Heart right ventricle (tissue), 16 donors: ENCODE measurements at regions not wholly inside any gene's neighbourhood (a gene's known extent, or its start where the extent isn't known, plus 50 kb on each side); places are given as distances from the start of the nearest gene placed in this dataset.

Source experiments
- ATAC-seq, 8 donors: fragments of 200-7000 bp; cut with Tn5 transposase; one replicate each; pipeline ENCODE4 v1.9.1; 2020; ENCODE audit warnings: mild to moderate bottlenecking in 8 of 8, moderate library complexity in 8 of 8, moderate number of reproducible peaks in 1 of 8
- DNase-seq, 2 donors: peaks; one replicate each; pipeline ENCODE4 v3.0.0-alpha.2; 2020
- H3K27ac ChIP-seq, 10 donors: fragments of 200-600 bp; sonication (generic) in 2 of 10; one replicate each; pipeline versions ENCODE4 v1.5.0 to v1.8.0; 2020 to 2022; ENCODE audit warnings: mild to moderate bottlenecking in 3 of 10
- H3K27me3 ChIP-seq, 7 donors: fragments of 200-600 bp; one replicate each; pipeline ENCODE4 v1.8.0; 2021 to 2022; ENCODE audit warnings: mild to moderate bottlenecking in 2 of 7
- H3K36me3 ChIP-seq, 9 donors: fragments of 200-600 bp; sonication (generic) in 1 of 9; one replicate each; pipeline versions ENCODE4 v1.5.0 to v1.8.0; 2020 to 2022; ENCODE audit warnings: mild to moderate bottlenecking in 2 of 9
- H3K4me1 ChIP-seq, 9 donors: fragments of 200-600 bp; sonication (generic) in 1 of 9; one replicate each; pipeline versions ENCODE4 v1.5.0 to v1.8.0; 2020 to 2022; ENCODE audit warnings: mild to moderate bottlenecking in 4 of 9
- H3K4me3 ChIP-seq, 10 donors: fragments of 200-600 bp; sonication (generic) in 2 of 10; one replicate each; pipeline versions ENCODE4 v1.5.0 to v1.8.0; 2020 to 2022; ENCODE audit warnings: mild to moderate bottlenecking in 7 of 10, moderate library complexity in 2 of 10
- H3K9me3 ChIP-seq, 11 donors: fragments of 200-600 bp in 10 of 11; sonication (generic) in 2 of 11; one replicate each; pipeline versions ENCODE4 v1.5.0 to v1.8.0; 2013 to 2022; ENCODE audit warnings: mild to moderate bottlenecking in 2 of 11, control low read depth in 1 of 11, moderate library complexity in 1 of 11
- CTCF ChIP-seq, 9 donors: fragments of 200-600 bp; sonication (generic) in 2 of 9; IDR thresholded peaks; one replicate each; pipeline versions ENCODE4 v1.5.0 to v1.8.0; 2021 to 2022; ENCODE audit warnings: antibody characterized with exemption in 9 of 9, mild to moderate bottlenecking in 5 of 9, moderate library complexity in 1 of 9
- whole genome bisulfite sequencing, 2 donors: extraction: QIAGEN DNeasy Blood & Tissue Kit; methylation state at CpG; one replicate each; pipeline ENCODE4 v1.1.7; 2013; ENCODE audit warnings: inconsistent platforms in 1 of 2; 5-methylcytosine and 5-hydroxymethylcytosine counted together
- intact Hi-C, 10 donors: fragments of 100-400 bp; cut with DNase I; formaldehyde crosslinking; loops; one replicate each; pipeline versions ENCODE4 v1.11.1 to v1.14.2; 2022
- microRNA-seq, 2 donors: library from miRNA; unstranded; fragments of <30 nt; microRNA quantifications; one replicate each; pipeline ENCODE4 v1.2.0, GENCODE V29; 2021
- donor health status: Arrhythmogenic right ventricular cardiomyopathy.
- donor health status: ischemic (EF 13 %, LVEDD 7.1; RV severe dilation, severe dysfunction).
- donor health status: healthy with polysubstance abuse.
- donor health status: DM: no; HTN: yes; CAD: no.
- donor health status: DM: no; HTN: no; CAD: no.
- donor health status: ischemic (EF 25% LVEDD 6.9; RV normal size, moderate dysfunction).
- donor health status: ischemic (EF 25% LVEDD 5.7; RV mildly dilated, moderate dysfunction).
- donor health status: healthy.
- donor health status: DM: yes; HTN: yes; CAD: no.
- donor health status: Ischemic cardiomyopathy.
- donor health status: ischemic (EF 35%, LVEDD 5.7; RV mildly dilated, moderate dysfunction).
- donor health status: nonischemic (EF 11% LVEDD 7.7; RV severe dilation, severe dysfunction).
- donor health status: DM: yes; HTN: yes; CAD: no.
- donor health status: PGD.
- donor health status: ischemic (EF 29% LVEDD 5.4; RV normal size, mild dysfunction).
- donor health status: nonischemic (EF 23%, LVEDD 6.1; RV moderate dilation, normal function).

- intact Hi-C loops: no loop called here
- H3K36me3 ChIP-seq: no peaks in the 10 kb centered on the region
- no peak overlapping the region for H3K27ac ChIP-seq
- H3K9me3 ChIP-seq: peaks cover 0 to 6% (median 0%) of the 10 kb centered on the region in 11 donors
- TF ChIP-seq CTCF (IDR thresholded peaks at IDR 0.05): no peak
- no peak for ATAC-seq
- no peak overlapping the region for H3K4me3 ChIP-seq
- DNase-seq: no peak
- H3K4me1 ChIP-seq: no peaks in the 10 kb centered on the region
- no peaks in the 10 kb centered on the region for H3K27me3 ChIP-seq
- 71 to 74% methylated on average over 2 of the region's 2 CpGs for WGBS, 2 donors
These were observed 56.7 kb upstream of the ZNF804A start for GRCh38 chr2:184541591-184541990.

- no peak for TF ChIP-seq CTCF (IDR thresholded peaks at IDR 0.05)
- Histone ChIP-seq H3K4me1 (no peaks in the 10 kb centered on the region), H3K27me3 (no peaks in the 10 kb centered on the region), H3K36me3 (no peaks in the 10 kb centered on the region), H3K27ac (no peak overlapping the region), H3K4me3 (no peak overlapping the region), H3K9me3 (peaks cover 0 to 6% (median 0%) of the 10 kb centered on the region in 11 donors)
- intact Hi-C loops: no loop called here
- WGBS, 2 donors: 74 to 93% methylated on average over 1 of the region's 1 CpG
- DNase-seq (no peak), ATAC-seq (no peak)
These were observed 54.5 kb upstream of the ZNF804A start for GRCh38 chr2:184543832-184544231.

Small RNA genes in the stretch of these regions (microRNA-seq; reads per million reads assigned to microRNA genes)
- gene MIR548AE1: 0 reads per million in 2 donors
